HepG2 (cell line): ENCODE measurements at regions not wholly inside any gene's neighbourhood (a gene's known extent, or its start where the extent isn't known, plus 50 kb on each side); places are given as distances from the start of the nearest gene placed in this dataset.

Experiments
- ATAC-seq: fragments of 200-7000 bp; cut with Tn5 transposase; 3 replicates; pipeline ENCODE4 v1.9.1; 2020; ENCODE audit warnings: mild to moderate bottlenecking, moderate library complexity
- BruUV-seq: library from RNA; stranded (reverse); fragments of 400-500 nt; replicated peaks from 2 replicates; lab custom pipeline; 2021; lab: Mats Ljungman, UMichigan
- CTCF ChIA-PET: fragments of 300-600 bp; formaldehyde crosslinking; extraction: SDS; loops from one replicate; lab custom pipeline; 2021; ENCODE audit warnings: low total read pairs, inconsistent platforms, low intra/inter-chr PET ratio; lab: Yijun Ruan, JAX
- POLR2A ChIA-PET: fragments of 350-600 bp; sonication (Branson Sonifier 250); formaldehyde crosslinking; loops from one replicate; lab custom pipeline; 2020; ENCODE audit warnings: antibody characterized with exemption, inconsistent platforms; lab: Yijun Ruan, JAX
- DNase-seq: peaks from one replicate; pipeline ENCODE4 v3.0.0-alpha.2; 2015; ENCODE audit warnings: low spot score
- FAIRE-seq: peaks from 3 replicates; lab custom pipeline; 2011; peaks lifted over from hg19 to GRCh38; lab: Jason Lieb, UNC
- H2AFZ ChIP-seq: one replicate; pipeline ENCODE4 v1.6.1; 2011; ENCODE audit warnings: low read length, inconsistent platforms
- H3K27ac ChIP-seq: fragments of 300-600 bp; 3 replicates; pipeline ENCODE4 v1.8.0; 2011; ENCODE audit warnings: mixed run types, mild to moderate bottlenecking, mixed read lengths, low read length, inconsistent platforms; ENCODE audit not compliant: insufficient read depth; ENCODE audit errors: extremely low read length
- H3K27me3 ChIP-seq, 2 experiments: fragments of 200-600 bp in 1 of 2; 2 replicates in 1 of 2; 3 replicates in 1 of 2; pipeline versions ENCODE4 v1.6.0 to v1.8.0; 2011; ENCODE audit warnings: low read length in 2 of 2, mild to moderate bottlenecking in 2 of 2, moderate library complexity in 2 of 2, inconsistent platforms in 1 of 2; ENCODE audit not compliant: insufficient read depth in 2 of 2, control insufficient read depth in 1 of 2
- H3K36me3 ChIP-seq, 2 experiments: fragments of 200-600 bp in 1 of 2; replicated peaks in 1 of 2; 2 replicates in 1 of 2; 3 replicates in 1 of 2; pipeline versions ENCODE4 v1.5.1 to v1.8.0; 2011; ENCODE audit warnings: low read length in 2 of 2, inconsistent platforms in 1 of 2; ENCODE audit not compliant: insufficient read depth in 2 of 2, control insufficient read depth in 1 of 2
- H3K4me1 ChIP-seq: 2 replicates; pipeline ENCODE4 v1.5.1; 2012; ENCODE audit warnings: low read length, inconsistent platforms; ENCODE audit not compliant: insufficient read depth
- H3K4me2 ChIP-seq: 2 replicates; pipeline ENCODE4 v1.6.0; 2011; ENCODE audit warnings: low read depth, low read length, inconsistent platforms
- H3K4me3 ChIP-seq, 3 experiments: fragments of 200-600 bp in 1 of 3; sonication (generic), shearing (Covaris generic) in 1 of 3; replicated peaks in 1 of 3; 2 replicates each; pipeline ENCODE4 v1.5.1; 2011 to 2016; ENCODE audit warnings: low read length in 3 of 3, inconsistent platforms in 2 of 3, low read depth in 2 of 3, mild to moderate bottlenecking in 2 of 3, control low read depth in 1 of 3, mixed read lengths in 1 of 3; ENCODE audit not compliant: insufficient read depth in 1 of 3
- H3K79me2 ChIP-seq: one replicate; pipeline ENCODE4 v1.6.1; 2011; ENCODE audit warnings: low read length, inconsistent platforms; ENCODE audit not compliant: insufficient read depth
- H3K9ac ChIP-seq: 2 replicates; pipeline ENCODE4 v1.6.0; 2011; ENCODE audit warnings: mild to moderate bottlenecking, low read depth, low read length, inconsistent platforms; ENCODE audit not compliant: insufficient read depth
- H3K9me3 ChIP-seq: 2 replicates; pipeline ENCODE4 v1.5.1; 2012; ENCODE audit warnings: mild to moderate bottlenecking, low read length
- H4K20me1 ChIP-seq: 2 replicates; pipeline ENCODE4 v1.6.0; 2011; ENCODE audit warnings: inconsistent platforms, mild to moderate bottlenecking, low read length, moderate library complexity; ENCODE audit not compliant: insufficient read depth
- ERF ChIP-seq: IDR thresholded peaks from 2 replicates; pipeline ENCODE4 v1.6.1; 2018; ENCODE audit warnings: missing biosample characterization, missing genetic modification reagents
- FOXO1 ChIP-seq: sonication (generic); formaldehyde crosslinking; IDR thresholded peaks from 2 replicates; pipeline ENCODE4 v1.4.0; 2020; ENCODE audit warnings: missing genetic modification reagents
- HBP1 ChIP-seq: IDR thresholded peaks from 2 replicates; pipeline ENCODE4 v1.6.1; 2016; ENCODE audit warnings: low read depth, control low read depth
- KAT7 ChIP-seq: IDR thresholded peaks from 2 replicates; pipeline ENCODE4 v1.6.1; 2018; ENCODE audit warnings: borderline replicate concordance, missing compliant biosample characterization
- RFX3 ChIP-seq: IDR thresholded peaks from 2 replicates; pipeline ENCODE4 v1.6.1; 2016; ENCODE audit warnings: missing biosample characterization, missing genetic modification reagents
- WIZ ChIP-seq: sonication (generic); formaldehyde crosslinking; IDR thresholded peaks from 2 replicates; pipeline ENCODE4 v1.5.1; 2020; ENCODE audit warnings: mild to moderate bottlenecking, missing genetic modification reagents
- ZBTB33 ChIP-seq: sonication (generic); formaldehyde crosslinking; IDR thresholded peaks from 2 replicates; pipeline ENCODE4 v1.4.0; 2020; ENCODE audit warnings: missing genetic modification reagents
- ZBTB8A ChIP-seq: sonication (generic); formaldehyde crosslinking; IDR thresholded peaks from 2 replicates; pipeline ENCODE4 v1.4.0; 2020; ENCODE audit warnings: mild to moderate bottlenecking, low read depth, missing genetic modification reagents, borderline replicate concordance
- ZKSCAN5 ChIP-seq: sonication (generic); formaldehyde crosslinking; IDR thresholded peaks from 2 replicates; pipeline ENCODE4 v1.5.1; 2020; ENCODE audit warnings: mild to moderate bottlenecking, missing genetic modification reagents
- ZNF143 ChIP-seq: sonication (generic); formaldehyde crosslinking; IDR thresholded peaks from 2 replicates; pipeline ENCODE4 v1.4.0; 2020; ENCODE audit warnings: missing genetic modification reagents
- ZNF274 ChIP-seq: sonication (generic); formaldehyde crosslinking; IDR thresholded peaks from 2 replicates; pipeline ENCODE4 v1.5.1; 2020; ENCODE audit warnings: mild to moderate bottlenecking, missing genetic modification reagents
- ZNF34 ChIP-seq: sonication (generic); formaldehyde crosslinking; IDR thresholded peaks from 2 replicates; pipeline ENCODE4 v1.4.0; 2020; ENCODE audit warnings: mild to moderate bottlenecking, missing genetic modification reagents, borderline replicate concordance
- ZNF562 ChIP-seq: sonication (generic); formaldehyde crosslinking; IDR thresholded peaks from 2 replicates; pipeline ENCODE4 v1.8.0; 2022; ENCODE audit warnings: missing genetic modification reagents, borderline replicate concordance
- ZNF792 ChIP-seq: IDR thresholded peaks from 2 replicates; pipeline ENCODE4 v1.6.1; 2016
- WGBS: methylation state at CpG from one replicate; pipeline ENCODE4 v1.1.6; 2017; ENCODE audit warnings: low lambda C conversion rate; 5-methylcytosine and 5-hydroxymethylcytosine counted together
- in situ Hi-C: cut with HindIII; loops from 2 replicates; pipeline ENCODE4 v1.10.0; 2017; ENCODE audit warnings: low pct_unique_long_range_greater_than_20kb; ENCODE audit not compliant: extremely low pct_ligation_motif_present
- intact Hi-C: fragments of 100-400 bp; cut with micrococcal nuclease; formaldehyde crosslinking; loops from one replicate; pipeline ENCODE4 v1.10.0; 2022; ENCODE audit not compliant: unreplicated experiment
- TF ChIP-seq, protein P1 (sequence below): sonication (generic); formaldehyde crosslinking; IDR thresholded peaks from 2 replicates; pipeline ENCODE4 v1.4.0; 2020; ENCODE audit warnings: low read depth, mild to moderate bottlenecking, missing genetic modification reagents
- TF ChIP-seq, protein P2 (sequence below): sonication (generic); formaldehyde crosslinking; IDR thresholded peaks from 2 replicates; pipeline ENCODE4 v1.5.1; 2020; ENCODE audit warnings: missing genetic modification reagents, mild to moderate bottlenecking, borderline replicate concordance
- TF ChIP-seq, protein P3 (sequence below): sonication (generic); formaldehyde crosslinking; IDR thresholded peaks from 2 replicates; pipeline ENCODE4 v1.4.0; 2020; ENCODE audit warnings: missing genetic modification reagents; ENCODE audit errors: not compliant biosample characterization
- TF ChIP-seq, protein P4 (sequence below): sonication (generic); formaldehyde crosslinking; IDR thresholded peaks from 2 replicates; pipeline ENCODE4 v1.9.0; 2021; ENCODE audit warnings: missing genetic modification reagents, mild to moderate bottlenecking, borderline replicate concordance

DNA sequence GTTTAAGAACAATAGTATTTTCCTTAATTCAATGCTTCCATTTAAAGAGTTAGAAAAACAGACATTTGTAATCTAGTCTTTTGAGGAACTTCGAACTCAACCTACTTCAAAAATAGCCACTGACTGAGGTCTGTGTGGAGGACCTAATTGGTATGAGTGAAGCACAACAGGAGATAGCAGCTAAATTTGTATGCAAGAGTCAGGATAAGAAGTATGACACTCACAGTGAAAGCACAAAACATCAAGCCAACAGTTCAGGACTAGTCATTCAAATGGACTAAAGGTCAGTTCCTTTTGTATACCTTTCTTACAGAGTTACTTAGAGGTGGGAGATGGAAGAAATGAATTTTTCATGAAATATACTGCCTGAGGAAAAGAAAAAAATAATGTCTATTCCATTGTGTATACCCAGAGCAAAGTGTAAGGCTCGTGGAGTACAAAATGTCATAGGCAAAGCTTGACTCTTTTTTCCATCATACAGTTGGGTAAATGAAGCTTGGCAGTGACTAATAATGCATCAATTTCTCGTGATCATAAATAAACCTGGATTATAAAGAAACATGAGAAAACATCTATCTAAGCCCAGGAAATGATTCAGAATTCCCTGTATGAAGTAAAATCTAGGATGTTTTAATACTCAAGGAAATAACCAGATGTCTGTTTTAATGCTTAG is 1005.2 kb upstream of the CADM2 start:
- Histone ChIP-seq H3K36me3 (no peaks in the 10 kb centered on the region), H3K4me1 (no peaks in the 10 kb centered on the region), H2AFZ (no peak overlapping the region), H3K9me3 (no peaks in the 10 kb centered on the region), H3K9ac (no peak overlapping the region), H3K79me2 (no peaks in the 10 kb centered on the region), H3K4me3 (no peak overlapping the region), H4K20me1 (no peaks in the 10 kb centered on the region), H3K4me2 (no peak overlapping the region), H3K27ac (no peak overlapping the region), H3K27me3 (no peaks in the 10 kb centered on the region)
- in situ Hi-C loops (no loop called here), intact Hi-C loops (no loop called here)
- TF ChIP-seq, protein P1, sequence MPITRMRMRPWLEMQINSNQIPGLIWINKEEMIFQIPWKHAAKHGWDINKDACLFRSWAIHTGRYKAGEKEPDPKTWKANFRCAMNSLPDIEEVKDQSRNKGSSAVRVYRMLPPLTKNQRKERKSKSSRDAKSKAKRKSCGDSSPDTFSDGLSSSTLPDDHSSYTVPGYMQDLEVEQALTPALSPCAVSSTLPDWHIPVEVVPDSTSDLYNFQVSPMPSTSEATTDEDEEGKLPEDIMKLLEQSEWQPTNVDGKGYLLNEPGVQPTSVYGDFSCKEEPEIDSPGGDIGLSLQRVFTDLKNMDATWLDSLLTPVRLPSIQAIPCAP (CRISPR knock-in tag): no peak
- TF ChIP-seq ZNF562 (CRISPR knock-in tag) (no peak), ZNF274 (CRISPR knock-in tag) (no peak), KAT7 (CRISPR knock-in tag) (no peak), RFX3 (CRISPR knock-in tag) (no peak), FOXO1 (CRISPR knock-in tag) (no peak), WIZ (CRISPR knock-in tag) (no peak), ZNF34 (no peak), ZBTB8A (CRISPR knock-in tag) (no peak), ZNF143 (CRISPR knock-in tag) (no peak), ZKSCAN5 (CRISPR knock-in tag) (no peak), ZNF792 (CRISPR knock-in tag) (no peak), ERF (no peak), HBP1 (CRISPR knock-in tag) (no peak), ZBTB33 (CRISPR knock-in tag) (no peak)
- TF ChIP-seq, protein P2, sequence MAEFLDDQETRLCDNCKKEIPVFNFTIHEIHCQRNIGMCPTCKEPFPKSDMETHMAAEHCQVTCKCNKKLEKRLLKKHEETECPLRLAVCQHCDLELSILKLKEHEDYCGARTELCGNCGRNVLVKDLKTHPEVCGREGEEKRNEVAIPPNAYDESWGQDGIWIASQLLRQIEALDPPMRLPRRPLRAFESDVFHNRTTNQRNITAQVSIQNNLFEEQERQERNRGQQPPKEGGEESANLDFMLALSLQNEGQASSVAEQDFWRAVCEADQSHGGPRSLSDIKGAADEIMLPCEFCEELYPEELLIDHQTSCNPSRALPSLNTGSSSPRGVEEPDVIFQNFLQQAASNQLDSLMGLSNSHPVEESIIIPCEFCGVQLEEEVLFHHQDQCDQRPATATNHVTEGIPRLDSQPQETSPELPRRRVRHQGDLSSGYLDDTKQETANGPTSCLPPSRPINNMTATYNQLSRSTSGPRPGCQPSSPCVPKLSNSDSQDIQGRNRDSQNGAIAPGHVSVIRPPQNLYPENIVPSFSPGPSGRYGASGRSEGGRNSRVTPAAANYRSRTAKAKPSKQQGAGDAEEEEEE: no peak
- TF ChIP-seq, protein P3, sequence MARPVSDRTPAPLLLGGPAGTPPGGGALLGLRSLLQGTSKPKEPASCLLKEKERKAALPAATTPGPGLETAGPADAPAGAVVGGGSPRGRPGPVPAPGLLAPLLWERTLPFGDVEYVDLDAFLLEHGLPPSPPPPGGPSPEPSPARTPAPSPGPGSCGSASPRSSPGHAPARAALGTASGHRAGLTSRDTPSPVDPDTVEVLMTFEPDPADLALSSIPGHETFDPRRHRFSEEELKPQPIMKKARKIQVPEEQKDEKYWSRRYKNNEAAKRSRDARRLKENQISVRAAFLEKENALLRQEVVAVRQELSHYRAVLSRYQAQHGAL: no peak
- TF ChIP-seq, protein P4, sequence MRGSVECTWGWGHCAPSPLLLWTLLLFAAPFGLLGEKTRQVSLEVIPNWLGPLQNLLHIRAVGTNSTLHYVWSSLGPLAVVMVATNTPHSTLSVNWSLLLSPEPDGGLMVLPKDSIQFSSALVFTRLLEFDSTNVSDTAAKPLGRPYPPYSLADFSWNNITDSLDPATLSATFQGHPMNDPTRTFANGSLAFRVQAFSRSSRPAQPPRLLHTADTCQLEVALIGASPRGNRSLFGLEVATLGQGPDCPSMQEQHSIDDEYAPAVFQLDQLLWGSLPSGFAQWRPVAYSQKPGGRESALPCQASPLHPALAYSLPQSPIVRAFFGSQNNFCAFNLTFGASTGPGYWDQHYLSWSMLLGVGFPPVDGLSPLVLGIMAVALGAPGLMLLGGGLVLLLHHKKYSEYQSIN (CRISPR knock-in tag): no peak
- CTCF ChIA-PET: no interaction called here
- under 1% methylated on average over 3 of the region's 3 CpGs for WGBS
- no TSS peak for BruUV-seq
- POLR2A ChIA-PET: no interaction called here
- DNase-seq: no peak
- FAIRE-seq: no peak
- ATAC-seq: no peak
